Cardiac muscle cell (in vitro differentiated cells and primary cell): ENCODE measurements at regions not wholly inside any gene's neighbourhood (a gene's known extent, or its start where the extent isn't known, plus 50 kb on each side); places are given as distances from the start of the nearest gene placed in this dataset.

ENCODE experiments used
- DNase-seq, 2 donors: peaks; one replicate each; pipeline versions ENCODE4 v3.0.0 to v3.0.0-alpha.2; 2010 to 2017; ENCODE audit warnings: low read depth in 1 of 2, low spot score in 1 of 2
- H3K27ac ChIP-seq: fragments of 200-600 bp; sonication (generic); 2 replicates; pipeline ENCODE4 v1.5.1; 2016
- H3K27me3 ChIP-seq: fragments of 200-600 bp; sonication (generic); 2 replicates; pipeline ENCODE4 v1.6.0; 2016; ENCODE audit warnings: control low read depth
- H3K36me3 ChIP-seq: fragments of 200-600 bp; sonication (generic); 2 replicates; pipeline ENCODE4 v1.5.1; 2016; ENCODE audit warnings: control low read depth
- H3K4me1 ChIP-seq: fragments of 200-600 bp; sonication (generic); 2 replicates; pipeline ENCODE4 v1.8.1; 2017; ENCODE audit warnings: low read depth, mild to moderate bottlenecking, mixed run types
- H3K4me3 ChIP-seq: fragments of 200-600 bp; sonication (generic); 2 replicates; pipeline ENCODE4 v1.5.1; 2016; ENCODE audit warnings: mild to moderate bottlenecking
- H3K9me3 ChIP-seq: fragments of 200-600 bp; sonication (generic); 2 replicates; pipeline ENCODE4 v1.5.1; 2017; ENCODE audit warnings: low read depth, mild to moderate bottlenecking, control low read depth
- TF ChIP-seq, protein P1 (sequence below): IDR thresholded peaks from 2 replicates; pipeline ENCODE4 v1.5.1; 2012; ENCODE audit warnings: low read depth, mild to moderate bottlenecking, low read length

DNA sequence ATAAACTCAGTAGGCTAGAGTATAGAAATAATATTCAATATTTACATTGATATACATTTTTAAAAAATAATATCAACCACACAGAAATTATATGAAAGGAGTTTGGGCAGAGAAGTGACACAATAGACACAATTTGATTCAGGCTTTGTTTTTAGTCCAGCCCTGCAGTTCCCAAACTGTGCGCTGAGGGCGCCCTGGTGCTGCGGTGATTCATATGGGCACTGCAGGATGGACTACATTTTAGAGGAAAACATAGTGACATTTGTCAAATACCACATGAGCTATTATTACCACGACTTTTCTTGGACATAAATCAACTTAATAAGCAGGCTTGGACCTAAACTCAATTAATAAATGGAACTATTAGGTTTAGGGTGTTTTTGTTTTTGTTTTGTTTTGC is 364.3 kb upstream of the ID4 start:
- H3K27ac ChIP-seq = no peak overlapping the region
- peak in 1 of 2 donors; percentile 13 for DNase-seq
- H3K9me3 ChIP-seq = no peaks in the 10 kb centered on the region
- H3K4me3 ChIP-seq = no peak overlapping the region
- H3K27me3 ChIP-seq = no peaks in the 10 kb centered on the region
- no peaks in the 10 kb centered on the region for H3K4me1 ChIP-seq
- TF ChIP-seq, protein P1, sequence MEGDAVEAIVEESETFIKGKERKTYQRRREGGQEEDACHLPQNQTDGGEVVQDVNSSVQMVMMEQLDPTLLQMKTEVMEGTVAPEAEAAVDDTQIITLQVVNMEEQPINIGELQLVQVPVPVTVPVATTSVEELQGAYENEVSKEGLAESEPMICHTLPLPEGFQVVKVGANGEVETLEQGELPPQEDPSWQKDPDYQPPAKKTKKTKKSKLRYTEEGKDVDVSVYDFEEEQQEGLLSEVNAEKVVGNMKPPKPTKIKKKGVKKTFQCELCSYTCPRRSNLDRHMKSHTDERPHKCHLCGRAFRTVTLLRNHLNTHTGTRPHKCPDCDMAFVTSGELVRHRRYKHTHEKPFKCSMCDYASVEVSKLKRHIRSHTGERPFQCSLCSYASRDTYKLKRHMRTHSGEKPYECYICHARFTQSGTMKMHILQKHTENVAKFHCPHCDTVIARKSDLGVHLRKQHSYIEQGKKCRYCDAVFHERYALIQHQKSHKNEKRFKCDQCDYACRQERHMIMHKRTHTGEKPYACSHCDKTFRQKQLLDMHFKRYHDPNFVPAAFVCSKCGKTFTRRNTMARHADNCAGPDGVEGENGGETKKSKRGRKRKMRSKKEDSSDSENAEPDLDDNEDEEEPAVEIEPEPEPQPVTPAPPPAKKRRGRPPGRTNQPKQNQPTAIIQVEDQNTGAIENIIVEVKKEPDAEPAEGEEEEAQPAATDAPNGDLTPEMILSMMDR = peak; percentile 40
- no peaks in the 10 kb centered on the region for H3K36me3 ChIP-seq

DNA sequence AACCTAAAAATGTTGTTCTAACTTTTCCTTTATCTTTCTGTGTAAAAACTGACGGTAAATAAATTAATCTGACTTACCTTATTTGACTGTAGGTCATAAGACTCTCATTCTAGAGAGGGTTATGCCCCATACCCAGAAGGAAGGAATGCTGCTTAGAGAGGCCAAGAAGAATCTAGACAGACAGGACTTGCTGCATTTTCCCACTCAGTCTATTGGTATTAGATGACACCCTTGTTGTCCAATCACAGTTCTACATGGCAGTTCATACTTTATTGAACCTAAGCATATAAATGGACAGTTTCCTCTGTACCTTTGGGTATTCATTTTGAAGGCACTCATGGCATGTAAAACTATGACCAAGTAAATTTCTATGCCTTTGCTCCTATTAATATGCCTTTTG is 359.6 kb upstream of the ID4 start:
- Histone ChIP-seq H3K4me1 (no peaks in the 10 kb centered on the region), H3K27ac (no peak overlapping the region), H3K4me3 (no peak overlapping the region), H3K9me3 (no peaks in the 10 kb centered on the region), H3K36me3 (no peaks in the 10 kb centered on the region), H3K27me3 (no peaks in the 10 kb centered on the region)
- TF ChIP-seq, protein P1 = no peak
- DNase-seq = no peak

DNA sequence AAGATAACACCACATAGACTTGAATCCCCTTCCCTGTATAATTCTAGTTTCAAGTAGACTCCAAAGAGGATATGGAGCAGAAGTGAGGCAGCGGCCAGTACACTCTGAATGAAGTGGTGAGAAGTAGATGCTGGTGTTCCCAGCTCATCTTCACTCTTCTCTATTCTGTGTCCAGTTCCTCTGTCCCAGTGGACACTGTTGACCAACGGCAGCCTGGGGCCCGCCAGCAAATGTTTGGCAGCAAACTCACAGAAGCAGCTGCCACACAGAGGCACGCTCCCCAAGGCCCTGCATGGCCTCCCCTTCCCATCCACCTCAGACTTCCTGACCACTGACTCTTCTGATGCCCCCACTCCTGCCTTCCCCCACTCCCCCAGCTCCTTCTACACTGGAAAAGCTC is 358.9 kb upstream of the ID4 start:
- Histone ChIP-seq H3K4me3 (no peak overlapping the region), H3K27ac (no peak overlapping the region), H3K36me3 (no peaks in the 10 kb centered on the region), H3K9me3 (no peaks in the 10 kb centered on the region), H3K27me3 (no peaks in the 10 kb centered on the region), H3K4me1 (no peaks in the 10 kb centered on the region)
- TF ChIP-seq, protein P1 = no peak
- DNase-seq = no peak

DNA sequence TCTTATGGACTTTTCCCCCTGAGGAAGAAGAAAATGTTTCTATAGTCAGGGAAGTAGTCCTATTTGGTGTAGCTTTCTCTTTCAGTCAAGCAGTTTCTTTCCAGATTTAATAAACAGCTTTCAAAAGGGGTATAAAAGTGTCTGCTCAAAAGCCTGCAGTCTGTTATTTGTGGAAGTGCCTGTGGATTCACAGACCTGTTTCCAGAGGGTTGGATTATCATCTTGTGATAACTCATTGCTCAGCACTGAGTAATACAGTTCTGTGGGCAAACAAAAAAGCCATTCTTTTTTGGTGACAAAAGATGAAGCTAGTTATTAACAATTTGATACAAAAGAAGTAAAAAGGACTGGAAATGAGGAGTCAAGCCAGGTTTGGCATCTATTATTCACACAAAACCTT is 358.2 kb upstream of the ID4 start:
- Histone ChIP-seq H3K9me3 (no peaks in the 10 kb centered on the region), H3K27me3 (no peaks in the 10 kb centered on the region), H3K4me3 (no peak overlapping the region), H3K27ac (no peak overlapping the region), H3K4me1 (no peaks in the 10 kb centered on the region), H3K36me3 (no peaks in the 10 kb centered on the region)
- TF ChIP-seq, protein P1 = no peak
- DNase-seq = peak in 1 of 2 donors; percentile 18

DNA sequence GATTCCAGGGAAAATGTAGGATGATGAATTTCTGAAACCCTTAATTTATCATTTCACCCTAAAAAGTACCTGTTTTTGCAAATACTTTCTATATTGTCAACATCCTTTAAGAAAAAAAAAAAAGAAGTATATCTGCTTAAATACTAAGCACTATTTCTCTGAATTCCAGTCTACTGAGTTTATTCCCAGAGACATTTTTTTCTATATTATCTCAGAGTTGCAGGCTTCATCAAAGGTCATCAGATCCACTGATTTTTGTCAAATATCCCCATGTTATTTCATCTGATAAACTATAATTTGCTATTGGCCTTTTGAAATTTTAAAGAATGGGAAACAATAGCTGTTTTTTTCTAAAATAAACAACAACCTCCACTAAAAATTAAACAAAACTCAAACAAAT is 357.6 kb upstream of the ID4 start:
- Histone ChIP-seq H3K27ac (no peak overlapping the region), H3K27me3 (no peaks in the 10 kb centered on the region)

More for the DNA sequence above, 357.6 kb upstream of the ID4 start:
- H3K36me3 ChIP-seq = no peaks in the 10 kb centered on the region
- no peaks in the 10 kb centered on the region for H3K9me3 ChIP-seq
- no peak for DNase-seq
- no peak overlapping the region for H3K4me3 ChIP-seq
- TF ChIP-seq, protein P1 = no peak
- H3K4me1 ChIP-seq = no peaks in the 10 kb centered on the region
